Fibroblast of mammary gland (primary cell): ENCODE measurements at regions not wholly inside any gene's neighbourhood (a gene's known extent, or its start where the extent isn't known, plus 50 kb on each side); places are given as distances from the start of the nearest gene placed in this dataset.
"Not testable (repeated sequence)": the region's sequence is repeated elsewhere in the genome, so short reads cannot be mapped to it uniquely, and the experiment has no call there.

Experiments
- DNase-seq: peaks from one replicate; pipeline ENCODE4 v3.0.0-alpha.2; 2010; ENCODE audit warnings: low read depth
- H3K4me3 ChIP-seq: 2 replicates; pipeline ENCODE4 v1.5.1; 2011; ENCODE audit warnings: low read depth, mild to moderate bottlenecking, low read length, moderate library complexity; ENCODE audit not compliant: control insufficient read depth
- TF ChIP-seq, protein P1 (sequence below): conservative IDR thresholded peaks from 2 replicates; pipeline ENCODE4 v1.5.1; 2011; ENCODE audit warnings: low read depth, low read length, inconsistent platforms; ENCODE audit not compliant: control insufficient read depth, insufficient read depth

DNA sequence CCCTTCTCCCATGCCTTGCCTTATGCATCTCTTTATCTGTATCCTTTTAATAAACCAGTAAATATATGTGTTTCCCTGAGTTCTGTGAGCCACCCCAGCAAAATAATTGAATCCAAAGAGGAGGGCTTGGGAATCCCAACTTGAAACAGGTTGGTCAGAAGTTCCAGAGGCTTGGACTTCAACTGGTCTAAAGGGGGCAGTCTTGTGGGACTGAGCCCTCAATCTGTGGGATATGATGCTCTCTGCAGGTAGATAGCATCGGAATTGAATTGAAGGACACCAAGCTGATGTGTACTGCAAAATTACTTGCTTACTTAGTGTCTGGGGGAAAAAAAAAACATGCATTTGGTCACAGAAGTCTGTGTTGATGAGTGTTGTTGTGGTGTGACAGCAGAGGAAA is 1033.5 kb upstream of the TMEFF2 start:
- H3K4me3 ChIP-seq: no peak overlapping the region
- TF ChIP-seq, protein P1, sequence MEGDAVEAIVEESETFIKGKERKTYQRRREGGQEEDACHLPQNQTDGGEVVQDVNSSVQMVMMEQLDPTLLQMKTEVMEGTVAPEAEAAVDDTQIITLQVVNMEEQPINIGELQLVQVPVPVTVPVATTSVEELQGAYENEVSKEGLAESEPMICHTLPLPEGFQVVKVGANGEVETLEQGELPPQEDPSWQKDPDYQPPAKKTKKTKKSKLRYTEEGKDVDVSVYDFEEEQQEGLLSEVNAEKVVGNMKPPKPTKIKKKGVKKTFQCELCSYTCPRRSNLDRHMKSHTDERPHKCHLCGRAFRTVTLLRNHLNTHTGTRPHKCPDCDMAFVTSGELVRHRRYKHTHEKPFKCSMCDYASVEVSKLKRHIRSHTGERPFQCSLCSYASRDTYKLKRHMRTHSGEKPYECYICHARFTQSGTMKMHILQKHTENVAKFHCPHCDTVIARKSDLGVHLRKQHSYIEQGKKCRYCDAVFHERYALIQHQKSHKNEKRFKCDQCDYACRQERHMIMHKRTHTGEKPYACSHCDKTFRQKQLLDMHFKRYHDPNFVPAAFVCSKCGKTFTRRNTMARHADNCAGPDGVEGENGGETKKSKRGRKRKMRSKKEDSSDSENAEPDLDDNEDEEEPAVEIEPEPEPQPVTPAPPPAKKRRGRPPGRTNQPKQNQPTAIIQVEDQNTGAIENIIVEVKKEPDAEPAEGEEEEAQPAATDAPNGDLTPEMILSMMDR: no peak
- DNase-seq: no peak

DNA sequence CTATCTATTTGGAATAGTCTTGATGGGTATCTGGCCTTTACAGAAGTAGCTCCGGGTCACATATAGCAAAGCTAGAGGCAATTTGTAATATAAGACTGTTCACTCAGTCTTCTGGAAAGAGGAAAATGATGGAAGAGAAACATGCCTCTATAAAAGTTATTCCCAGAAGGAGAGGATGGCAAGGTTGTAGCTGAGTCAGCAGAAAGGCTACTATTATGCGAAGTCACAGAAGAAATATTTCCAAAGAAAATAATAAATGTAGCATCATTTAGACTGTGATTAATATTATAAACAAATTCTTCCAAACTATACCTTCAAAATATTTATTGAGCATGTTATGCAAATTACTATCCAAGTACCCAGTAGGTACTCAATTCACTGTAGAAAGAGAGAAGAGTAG is 1027.7 kb upstream of the TMEFF2 start:
- TF ChIP-seq, protein P1: no peak
- DNase-seq: no peak
- no peak overlapping the region for H3K4me3 ChIP-seq

DNA sequence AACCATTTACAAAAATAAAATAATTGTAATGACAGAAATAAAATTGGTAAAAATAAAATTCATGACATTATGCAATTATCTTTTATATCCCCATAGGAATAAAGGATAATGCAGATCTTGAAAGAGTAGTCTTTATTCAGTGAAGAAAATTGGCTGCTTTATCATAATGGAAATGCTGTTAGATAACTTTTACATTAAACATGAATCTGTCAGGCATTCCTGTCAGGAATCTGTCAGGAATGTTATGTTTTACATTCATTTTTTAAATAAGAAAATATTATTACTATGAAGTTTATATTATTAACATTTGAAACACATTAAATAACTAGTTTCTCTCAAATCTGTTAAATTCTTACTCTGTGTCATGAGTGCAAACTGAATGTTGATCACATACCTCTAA is 1024.7 kb upstream of the TMEFF2 start:
- H3K4me3 ChIP-seq: no peak overlapping the region
- TF ChIP-seq, protein P1: no peak
- DNase-seq: no peak

DNA sequence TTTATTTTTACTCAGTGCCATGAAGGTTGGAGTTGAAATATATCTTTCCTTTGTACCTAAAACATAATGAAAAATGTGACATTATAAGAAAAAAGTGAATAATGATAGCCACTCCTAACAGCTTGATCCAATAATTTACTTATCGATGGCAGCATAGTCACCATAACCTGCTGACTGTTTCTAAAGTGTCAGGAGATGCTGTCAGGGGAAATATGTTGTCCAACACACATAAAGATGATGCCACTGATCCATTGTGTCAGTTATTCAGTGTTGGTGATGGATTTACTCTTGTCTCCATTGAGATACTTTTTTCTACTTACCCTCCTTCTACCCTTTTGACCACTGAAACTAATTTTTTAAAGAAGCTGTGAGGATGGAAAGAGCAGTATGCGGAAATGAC is 1006.9 kb upstream of the TMEFF2 start:
- no peak overlapping the region for H3K4me3 ChIP-seq
- TF ChIP-seq, protein P1: no peak
- DNase-seq: no peak

DNA sequence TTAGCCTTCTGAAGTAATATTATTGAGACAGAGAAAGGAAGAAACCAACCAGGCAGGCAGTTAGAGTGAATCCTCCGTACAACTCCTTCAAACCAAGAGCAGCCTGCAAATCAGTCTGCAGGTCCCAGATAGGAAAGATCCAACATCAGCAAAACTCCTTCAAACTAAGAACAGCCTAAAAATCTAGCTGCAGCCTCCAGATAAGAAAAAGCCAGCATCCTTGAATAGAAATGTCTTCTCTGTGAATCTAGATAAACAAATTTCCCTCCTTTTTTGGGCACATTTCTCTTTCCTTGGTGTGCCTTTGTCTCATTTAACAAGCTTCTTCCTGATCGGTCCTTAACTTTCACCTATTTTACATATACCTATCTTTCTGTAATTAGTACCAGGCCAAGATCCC is 1004.6 kb upstream of the TMEFF2 start:
- TF ChIP-seq, protein P1: no peak
- no peak overlapping the region for H3K4me3 ChIP-seq
- no peak for DNase-seq

DNA sequence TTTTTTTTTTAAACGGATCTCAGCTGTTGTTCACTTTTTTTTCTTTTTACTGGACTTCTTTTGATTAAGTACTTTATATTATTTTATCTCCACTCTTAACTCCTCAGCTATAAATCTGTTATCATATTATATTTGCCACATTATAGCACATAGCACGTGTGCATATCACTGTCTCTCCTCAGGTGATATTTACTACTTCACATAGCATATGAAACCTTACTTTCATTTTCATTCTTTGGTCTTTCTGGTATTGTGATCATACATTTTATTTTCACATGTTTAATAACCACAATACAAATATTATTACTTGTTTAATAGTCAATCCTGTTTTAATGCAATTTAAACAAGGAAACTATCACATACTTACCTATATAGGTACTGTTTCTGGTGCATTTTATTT is 993.1 kb upstream of the TMEFF2 start:
- TF ChIP-seq, protein P1: no peak
- DNase-seq: no peak
- peak overlapping the region; percentile 27 for H3K4me3 ChIP-seq

DNA sequence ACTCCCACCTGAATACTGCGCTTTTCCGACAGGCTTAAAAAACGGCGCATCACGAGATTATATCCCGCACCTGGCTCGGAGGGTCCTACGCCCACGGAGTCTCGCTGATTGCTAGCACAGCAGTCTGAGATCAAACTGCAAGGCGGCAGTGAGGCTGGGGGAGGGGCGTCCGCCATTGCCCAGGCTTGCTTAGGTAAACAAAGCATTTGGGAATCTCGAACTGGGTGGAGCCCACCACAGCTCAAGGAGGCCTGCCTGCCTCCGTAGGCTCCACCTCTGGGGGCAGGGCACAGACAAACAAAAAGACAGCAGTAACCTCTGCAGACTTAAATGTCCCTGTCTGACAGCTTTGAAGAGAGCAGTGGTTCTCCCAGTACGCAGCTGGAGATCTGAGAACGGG is 976.2 kb upstream of the TMEFF2 start:
- not testable (repeated sequence) for DNase-seq, H3K4me3 ChIP-seq

DNA sequence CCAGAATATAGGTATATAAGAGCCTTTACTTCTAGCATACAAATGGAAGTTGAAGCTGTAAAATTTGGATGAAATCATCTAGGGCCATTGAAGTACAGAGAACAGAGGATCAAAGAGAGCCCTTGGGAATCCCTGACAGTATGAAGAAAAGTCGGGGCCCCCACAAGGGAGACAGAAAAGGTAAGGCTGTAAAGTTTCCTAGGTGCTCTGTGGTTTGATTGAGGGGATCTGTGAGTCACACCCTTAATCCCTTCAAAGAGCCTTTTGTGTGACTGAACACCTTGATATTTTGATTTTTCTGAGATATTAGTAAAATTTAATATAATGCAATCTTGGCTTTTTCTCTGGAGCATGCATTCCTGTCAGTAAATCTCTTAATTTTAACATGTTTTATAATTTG is 961.7 kb upstream of the TMEFF2 start:
- H3K4me3 ChIP-seq: no peak overlapping the region
- no peak for DNase-seq
- TF ChIP-seq, protein P1: no peak
